ENCODE measurements at regions not wholly inside any gene's neighbourhood (a gene's known extent, or its start where the extent isn't known, plus 50 kb on each side); places are given as distances from the start of the nearest gene placed in this dataset.

DNA sequence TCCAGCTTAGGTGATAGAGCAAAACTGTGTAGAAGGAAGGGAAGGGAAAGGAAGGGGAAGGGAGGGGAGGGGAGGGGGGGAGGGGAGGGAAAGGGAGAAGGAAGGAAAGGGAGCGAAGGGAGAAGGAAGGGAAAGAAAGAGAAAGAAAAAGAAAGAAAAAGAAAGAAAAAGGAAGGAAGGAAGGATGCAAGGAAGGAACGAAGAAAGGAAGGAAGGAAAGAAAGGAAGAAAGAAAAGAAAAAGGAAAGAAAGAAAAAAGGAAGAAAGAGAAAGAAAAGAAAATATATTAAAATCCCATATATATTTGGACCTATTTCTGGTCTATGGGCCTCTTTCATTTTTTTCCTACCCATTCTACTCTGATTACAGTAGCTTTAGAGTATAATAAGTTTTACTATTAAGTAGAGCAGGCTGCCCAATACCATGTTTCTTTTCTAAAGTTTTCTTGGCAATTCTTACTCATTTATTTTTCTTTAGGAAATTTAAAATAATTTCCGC lies 229.1 kb downstream of the AUH start (continued):
- TF ChIP-seq, protein P1, sequence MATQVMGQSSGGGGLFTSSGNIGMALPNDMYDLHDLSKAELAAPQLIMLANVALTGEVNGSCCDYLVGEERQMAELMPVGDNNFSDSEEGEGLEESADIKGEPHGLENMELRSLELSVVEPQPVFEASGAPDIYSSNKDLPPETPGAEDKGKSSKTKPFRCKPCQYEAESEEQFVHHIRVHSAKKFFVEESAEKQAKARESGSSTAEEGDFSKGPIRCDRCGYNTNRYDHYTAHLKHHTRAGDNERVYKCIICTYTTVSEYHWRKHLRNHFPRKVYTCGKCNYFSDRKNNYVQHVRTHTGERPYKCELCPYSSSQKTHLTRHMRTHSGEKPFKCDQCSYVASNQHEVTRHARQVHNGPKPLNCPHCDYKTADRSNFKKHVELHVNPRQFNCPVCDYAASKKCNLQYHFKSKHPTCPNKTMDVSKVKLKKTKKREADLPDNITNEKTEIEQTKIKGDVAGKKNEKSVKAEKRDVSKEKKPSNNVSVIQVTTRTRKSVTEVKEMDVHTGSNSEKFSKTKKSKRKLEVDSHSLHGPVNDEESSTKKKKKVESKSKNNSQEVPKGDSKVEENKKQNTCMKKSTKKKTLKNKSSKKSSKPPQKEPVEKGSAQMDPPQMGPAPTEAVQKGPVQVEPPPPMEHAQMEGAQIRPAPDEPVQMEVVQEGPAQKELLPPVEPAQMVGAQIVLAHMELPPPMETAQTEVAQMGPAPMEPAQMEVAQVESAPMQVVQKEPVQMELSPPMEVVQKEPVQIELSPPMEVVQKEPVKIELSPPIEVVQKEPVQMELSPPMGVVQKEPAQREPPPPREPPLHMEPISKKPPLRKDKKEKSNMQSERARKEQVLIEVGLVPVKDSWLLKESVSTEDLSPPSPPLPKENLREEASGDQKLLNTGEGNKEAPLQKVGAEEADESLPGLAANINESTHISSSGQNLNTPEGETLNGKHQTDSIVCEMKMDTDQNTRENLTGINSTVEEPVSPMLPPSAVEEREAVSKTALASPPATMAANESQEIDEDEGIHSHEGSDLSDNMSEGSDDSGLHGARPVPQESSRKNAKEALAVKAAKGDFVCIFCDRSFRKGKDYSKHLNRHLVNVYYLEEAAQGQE (IDR thresholded peaks at IDR 0.05; ENCODE audit: unreplicated experiment) = no peak
- TF ChIP-seq CREB1 (CRISPR knock-in tag; IDR thresholded peaks at IDR 0.05; ENCODE audit: low read depth) (no peak), EZH2phosphoT487 (IDR thresholded peaks at IDR 0.05; ENCODE audit: unreplicated experiment) (no peak)

DNA sequence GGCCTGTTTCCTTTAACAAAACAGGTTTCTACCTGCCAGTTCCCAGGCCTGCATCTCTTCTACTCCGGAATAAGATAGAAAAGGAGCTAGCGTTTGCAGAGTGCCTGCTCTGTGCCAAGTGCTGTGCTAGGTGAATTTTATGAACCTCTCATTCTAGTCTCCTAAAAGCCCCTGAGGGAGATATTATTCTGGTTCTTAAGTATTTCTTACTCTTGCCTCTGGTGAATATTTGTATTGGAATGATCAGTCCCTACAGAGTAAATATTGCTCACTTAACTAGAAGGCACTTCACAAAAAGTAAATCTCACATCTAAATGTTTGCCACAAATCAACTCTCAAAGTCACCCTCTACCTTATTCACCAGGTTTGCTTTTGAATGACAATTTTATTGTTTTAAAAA lies 227.1 kb downstream of the AUH start:
- H3K36me3 Mint-ChIP-seq (ENCODE audit: low read depth) = no peaks in the 10 kb centered on the region
- Histone ChIP-seq H3K27me3 (ENCODE audit: insufficient read depth) (no peaks in the 10 kb centered on the region), H3K27ac (ENCODE audit: low read depth) (no peak overlapping the region), H3K4me1 (ENCODE audit: insufficient read depth) (no peaks in the 10 kb centered on the region), H3K9me2 (ENCODE audit: insufficient read depth) (no peaks in the 10 kb centered on the region), H3K4me3 (no peak overlapping the region), H3K4me2 (no peak overlapping the region), H4K20me1 (replicated peaks; ENCODE audit: insufficient read depth) (no peaks in the 10 kb centered on the region; the same call in 1 of the 2 replicates), H2AFZ (no peak overlapping the region), H3K79me2 (replicated peaks; ENCODE audit: insufficient read depth) (no peaks in the 10 kb centered on the region), H3K36me3 (ENCODE audit: insufficient read depth) (no peaks in the 10 kb centered on the region), H3F3A (replicated peaks; ENCODE audit: low read depth) (no peaks in the 10 kb centered on the region)
- ATAC-seq = no peak
- H3K27ac Mint-ChIP-seq = no peak overlapping the region
- peaks cover 6% of the 10 kb centered on the region; the same call in 2 of the 3 replicates for H3K4me1 Mint-ChIP-seq
- TF ChIP-seq, protein P2, sequence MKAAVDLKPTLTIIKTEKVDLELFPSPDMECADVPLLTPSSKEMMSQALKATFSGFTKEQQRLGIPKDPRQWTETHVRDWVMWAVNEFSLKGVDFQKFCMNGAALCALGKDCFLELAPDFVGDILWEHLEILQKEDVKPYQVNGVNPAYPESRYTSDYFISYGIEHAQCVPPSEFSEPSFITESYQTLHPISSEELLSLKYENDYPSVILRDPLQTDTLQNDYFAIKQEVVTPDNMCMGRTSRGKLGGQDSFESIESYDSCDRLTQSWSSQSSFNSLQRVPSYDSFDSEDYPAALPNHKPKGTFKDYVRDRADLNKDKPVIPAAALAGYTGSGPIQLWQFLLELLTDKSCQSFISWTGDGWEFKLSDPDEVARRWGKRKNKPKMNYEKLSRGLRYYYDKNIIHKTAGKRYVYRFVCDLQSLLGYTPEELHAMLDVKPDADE (IDR thresholded peaks at IDR 0.05) = no peak
- TF ChIP-seq, protein P1 (IDR thresholded peaks at IDR 0.05; ENCODE audit: unreplicated experiment) = no peak
- TF ChIP-seq, protein P3, sequence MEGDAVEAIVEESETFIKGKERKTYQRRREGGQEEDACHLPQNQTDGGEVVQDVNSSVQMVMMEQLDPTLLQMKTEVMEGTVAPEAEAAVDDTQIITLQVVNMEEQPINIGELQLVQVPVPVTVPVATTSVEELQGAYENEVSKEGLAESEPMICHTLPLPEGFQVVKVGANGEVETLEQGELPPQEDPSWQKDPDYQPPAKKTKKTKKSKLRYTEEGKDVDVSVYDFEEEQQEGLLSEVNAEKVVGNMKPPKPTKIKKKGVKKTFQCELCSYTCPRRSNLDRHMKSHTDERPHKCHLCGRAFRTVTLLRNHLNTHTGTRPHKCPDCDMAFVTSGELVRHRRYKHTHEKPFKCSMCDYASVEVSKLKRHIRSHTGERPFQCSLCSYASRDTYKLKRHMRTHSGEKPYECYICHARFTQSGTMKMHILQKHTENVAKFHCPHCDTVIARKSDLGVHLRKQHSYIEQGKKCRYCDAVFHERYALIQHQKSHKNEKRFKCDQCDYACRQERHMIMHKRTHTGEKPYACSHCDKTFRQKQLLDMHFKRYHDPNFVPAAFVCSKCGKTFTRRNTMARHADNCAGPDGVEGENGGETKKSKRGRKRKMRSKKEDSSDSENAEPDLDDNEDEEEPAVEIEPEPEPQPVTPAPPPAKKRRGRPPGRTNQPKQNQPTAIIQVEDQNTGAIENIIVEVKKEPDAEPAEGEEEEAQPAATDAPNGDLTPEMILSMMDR (conservative IDR thresholded peaks at IDR 0.05; ENCODE audit: low read depth in 2 of 2) = no peak
- TF ChIP-seq ZNF331 (CRISPR knock-in tag; IDR thresholded peaks at IDR 0.05; ENCODE audit: low read depth) (no peak), EZH2phosphoT487 (IDR thresholded peaks at IDR 0.05; ENCODE audit: unreplicated experiment) (no peak), STAT1 (IDR thresholded peaks at IDR 0.05; ENCODE audit: unreplicated experiment) (no peak)
- no peaks in the 10 kb centered on the region for H3K27me3 Mint-ChIP-seq (ENCODE audit: insufficient read depth, low read depth, poor library complexity)
- H3K4me3 Mint-ChIP-seq = no peak overlapping the region
- H3K9me3 Mint-ChIP-seq = peaks cover 2% of the 10 kb centered on the region; the same call in 1 of the 3 replicates
- no peak for DNase-seq (ENCODE audit: low spot score)
